Stimulated activated CD4-positive, alpha-beta T cell treated with anti-CD3 and anti-CD28 coated beads, Interleukin-15, amount 100 ng/mL, for 1 hour (primary cell): ENCODE measurements at regions not wholly inside any gene's neighbourhood (a gene's known extent, or its start where the extent isn't known, plus 50 kb on each side); places are given as distances from the start of the nearest gene placed in this dataset.

ENCODE experiments used
- DNase-seq, 2 donors: peaks; one replicate each; pipeline ENCODE4 v3.0.0-alpha.2; 2020; ENCODE audit warnings: low read depth in 1 of 2, low spot score in 1 of 2

- no peak for DNase-seq
Measured at GRCh38 chr10:88023676-88024075, 160.3 kb downstream of the PTEN start.

- no peak for DNase-seq
Measured at GRCh38 chr10:88026031-88026430, 162.6 kb downstream of the PTEN start.

- no peak for DNase-seq
Measured at GRCh38 chr10:88027570-88027969, 164.1 kb downstream of the PTEN start.

- DNase-seq: no peak
Measured at GRCh38 chr10:88028072-88028471, 164.6 kb downstream of the PTEN start.

GRCh38 chr10:88028654-88029053 lies 165.2 kb downstream of the PTEN start:
- no peak for DNase-seq

- no peak for DNase-seq
Measured at GRCh38 chr10:88032566-88032965, 169.1 kb downstream of the PTEN start.

GRCh38 chr10:88033385-88033784 lies 170.0 kb downstream of the PTEN start:
- DNase-seq: no peak

- DNase-seq: no peak
Measured at GRCh38 chr10:88033793-88034192, 170.4 kb downstream of the PTEN start.

- no peak for DNase-seq
Measured at GRCh38 chr10:88036126-88036525, 172.7 kb downstream of the PTEN start.

- DNase-seq: no peak
Measured at GRCh38 chr10:88037623-88038022, 174.2 kb downstream of the PTEN start.

- no peak for DNase-seq
Measured at GRCh38 chr10:88038268-88038667, 174.8 kb downstream of the PTEN start.

GRCh38 chr10:88039496-88040200 lies 176.2 kb downstream of the PTEN start:
- no peak for DNase-seq

- no peak for DNase-seq
Measured at GRCh38 chr10:88041243-88042159, 178.1 kb downstream of the PTEN start.

- no peak for DNase-seq
Measured at GRCh38 chr10:88042160-88043100, 179.0 kb downstream of the PTEN start.

GRCh38 chr10:88045096-88045495 lies 181.7 kb downstream of the PTEN start:
- no peak for DNase-seq

GRCh38 chr10:88045656-88046415 lies 182.4 kb downstream of the PTEN start:
- DNase-seq: no peak

GRCh38 chr10:88047579-88047978 lies 184.2 kb downstream of the PTEN start:
- DNase-seq: no peak

GRCh38 chr10:88048312-88048711 lies 184.9 kb downstream of the PTEN start:
- DNase-seq: no peak

- no peak for DNase-seq
Measured at GRCh38 chr10:88049204-88049603, 185.8 kb downstream of the PTEN start.

GRCh38 chr10:88057720-88058119 lies 194.3 kb downstream of the PTEN start:
- no peak for DNase-seq

GRCh38 chr10:88058750-88059149 lies 195.3 kb downstream of the PTEN start:
- no peak for DNase-seq
